ENCODE measurements at regions not wholly inside any gene's neighbourhood (a gene's known extent, or its start where the extent isn't known, plus 50 kb on each side); places are given as distances from the start of the nearest gene placed in this dataset.
"Not testable (repeated sequence)": the region's sequence is repeated elsewhere in the genome, so short reads cannot be mapped to it uniquely, and the experiment has no call there.

GRCh38 chr21:31589820-31590219, 69.7 kb upstream of the SOD1 start:
- no peak for TF ChIP-seq EZH2 (IDR thresholded peaks at IDR 0.05; ENCODE audit: borderline replicate concordance, low read depth, low read length, poor library complexity, severe bottlenecking)
- TF ChIP-seq CTCF (conservative IDR thresholded peaks at IDR 0.05; ENCODE audit: low read depth, low read length), result no peak

GRCh38 chr21:31586118-31586517, 73.4 kb upstream of the SOD1 start:
- Histone ChIP-seq H3K27me3 (replicated peaks; ENCODE audit: insufficient read depth, low read depth, low read length, poor library complexity) (no peaks in the 10 kb centered on the region), H3K36me3 (ENCODE audit: insufficient read depth, low read length, poor library complexity, severe bottlenecking) (no peaks in the 10 kb centered on the region), H3K27ac (ENCODE audit: low read depth, low read length, poor library complexity, severe bottlenecking) (no peak overlapping the region), H3K4me3 (ENCODE audit: low read depth, low read length, poor library complexity, severe bottlenecking) (no peak overlapping the region), H3K4me1 (ENCODE audit: insufficient read depth, low read length, poor library complexity, severe bottlenecking) (no peaks in the 10 kb centered on the region), H3K9me3 (ENCODE audit: low read depth, low read length, poor library complexity, severe bottlenecking) (no peaks in the 10 kb centered on the region)
- BruUV-seq (replicated peaks), result no TSS peak
- intact Hi-C loops (cut with micrococcal nuclease; ENCODE audit: unreplicated experiment), result loop anchor here (10.0 kb wide), 1 partner anchor 241 kb away; the partner anchor contains the start of gene TIAM1
- CTCF ChIA-PET, result no interaction called here
- POLR2A ChIA-PET (ENCODE audit: low non-redundant PET), result no interaction called here
- no peak for TF ChIP-seq EZH2 (IDR thresholded peaks at IDR 0.05; ENCODE audit: borderline replicate concordance, low read depth, low read length, poor library complexity, severe bottlenecking)
- no peak for TF ChIP-seq CTCF (conservative IDR thresholded peaks at IDR 0.05; ENCODE audit: low read depth, low read length)
- no peak for DNase-seq (ENCODE audit: low spot score)

More at GRCh38 chr21:31589820-31590219, 69.7 kb upstream of the SOD1 start:
- Histone ChIP-seq H3K36me3 (ENCODE audit: insufficient read depth, low read length, poor library complexity, severe bottlenecking) (no peaks in the 10 kb centered on the region), H3K27ac (ENCODE audit: low read depth, low read length, poor library complexity, severe bottlenecking) (no peak overlapping the region), H3K4me3 (ENCODE audit: low read depth, low read length, poor library complexity, severe bottlenecking) (no peak overlapping the region), H3K27me3 (replicated peaks; ENCODE audit: insufficient read depth, low read depth, low read length, poor library complexity) (peaks cover 6% of the 10 kb centered on the region), H3K4me1 (ENCODE audit: insufficient read depth, low read length, poor library complexity, severe bottlenecking) (no peaks in the 10 kb centered on the region), H3K9me3 (ENCODE audit: low read depth, low read length, poor library complexity, severe bottlenecking) (no peaks in the 10 kb centered on the region)
- POLR2A ChIA-PET (ENCODE audit: low non-redundant PET), result no interaction called here
- BruUV-seq (replicated peaks), result no TSS peak
- no peak for DNase-seq (ENCODE audit: low spot score)
- CTCF ChIA-PET, result no interaction called here
- intact Hi-C loops (cut with micrococcal nuclease; ENCODE audit: unreplicated experiment), result loop anchor here (10.0 kb wide), 1 partner anchor 245 kb away; the partner anchor contains the start of gene TIAM1

GRCh38 chr21:31583937-31584336, 75.6 kb upstream of the SOD1 start:
- intact Hi-C loops (cut with micrococcal nuclease; ENCODE audit: unreplicated experiment), result loop anchor here (10.0 kb wide), 1 partner anchor 239 kb away; the partner anchor contains the start of gene TIAM1
- H3K9me3 ChIP-seq (ENCODE audit: low read depth, low read length, poor library complexity, severe bottlenecking); H3K27ac ChIP-seq (ENCODE audit: low read depth, low read length, poor library complexity, severe bottlenecking); DNase-seq (ENCODE audit: low spot score); H3K27me3 ChIP-seq (replicated peaks; ENCODE audit: insufficient read depth, low read depth, low read length, poor library complexity); H3K36me3 ChIP-seq (ENCODE audit: insufficient read depth, low read length, poor library complexity, severe bottlenecking); H3K4me1 ChIP-seq (ENCODE audit: insufficient read depth, low read length, poor library complexity, severe bottlenecking); CTCF ChIA-PET; POLR2A ChIA-PET (ENCODE audit: low non-redundant PET); H3K4me3 ChIP-seq (ENCODE audit: low read depth, low read length, poor library complexity, severe bottlenecking); BruUV-seq (replicated peaks): not testable (repeated sequence)

GRCh38 chr21:31583498-31583897, 76.0 kb upstream of the SOD1 start:
- ChIA-PET POLR2A (ENCODE audit: low non-redundant PET) (no interaction called here), CTCF (no interaction called here)
- no peaks in the 10 kb centered on the region for H3K36me3 ChIP-seq (ENCODE audit: insufficient read depth, low read length, poor library complexity, severe bottlenecking)
- no peak overlapping the region for H3K27ac ChIP-seq (ENCODE audit: low read depth, low read length, poor library complexity, severe bottlenecking)
- no peak for DNase-seq (ENCODE audit: low spot score)
- intact Hi-C loops (cut with micrococcal nuclease; ENCODE audit: unreplicated experiment), result loop anchor here (10.0 kb wide), 1 partner anchor 239 kb away; the partner anchor contains the start of gene TIAM1
- H3K4me3 ChIP-seq (ENCODE audit: low read depth, low read length, poor library complexity, severe bottlenecking), result no peak overlapping the region
- H3K4me1 ChIP-seq (ENCODE audit: insufficient read depth, low read length, poor library complexity, severe bottlenecking), result no peaks in the 10 kb centered on the region
- TF ChIP-seq EZH2 (IDR thresholded peaks at IDR 0.05; ENCODE audit: borderline replicate concordance, low read depth, low read length, poor library complexity, severe bottlenecking), result no peak
- no peak for TF ChIP-seq CTCF (conservative IDR thresholded peaks at IDR 0.05; ENCODE audit: low read depth, low read length)
- no peaks in the 10 kb centered on the region for H3K9me3 ChIP-seq (ENCODE audit: low read depth, low read length, poor library complexity, severe bottlenecking)
- no TSS peak for BruUV-seq (replicated peaks)
- H3K27me3 ChIP-seq (replicated peaks; ENCODE audit: insufficient read depth, low read depth, low read length, poor library complexity), result no peaks in the 10 kb centered on the region
